ENCODE measurements at regions not wholly inside any gene's neighbourhood (a gene's known extent, or its start where the extent isn't known, plus 50 kb on each side); places are given as distances from the start of the nearest gene placed in this dataset.

DNA sequence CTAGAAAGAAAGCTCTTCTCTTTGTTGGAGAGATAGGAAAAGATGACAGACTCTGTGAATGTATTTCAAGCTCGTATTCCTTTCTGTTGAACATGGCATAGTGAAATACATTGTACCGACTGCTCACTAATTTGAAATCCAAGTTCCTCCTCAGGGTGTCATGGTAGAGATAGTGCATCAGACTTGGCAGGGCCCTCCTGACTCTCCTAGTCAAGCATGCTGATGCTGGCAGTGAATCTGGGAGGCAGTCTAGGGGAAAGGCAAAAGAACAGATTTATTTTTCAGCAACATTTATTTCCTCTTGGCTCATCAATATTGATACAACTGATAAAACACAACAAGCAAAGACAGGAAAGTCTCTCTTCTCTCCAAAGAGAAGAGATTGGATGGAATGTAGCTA is 356.3 kb upstream of the IRAK1BP1 start:
- TF ChIP-seq, protein P1, sequence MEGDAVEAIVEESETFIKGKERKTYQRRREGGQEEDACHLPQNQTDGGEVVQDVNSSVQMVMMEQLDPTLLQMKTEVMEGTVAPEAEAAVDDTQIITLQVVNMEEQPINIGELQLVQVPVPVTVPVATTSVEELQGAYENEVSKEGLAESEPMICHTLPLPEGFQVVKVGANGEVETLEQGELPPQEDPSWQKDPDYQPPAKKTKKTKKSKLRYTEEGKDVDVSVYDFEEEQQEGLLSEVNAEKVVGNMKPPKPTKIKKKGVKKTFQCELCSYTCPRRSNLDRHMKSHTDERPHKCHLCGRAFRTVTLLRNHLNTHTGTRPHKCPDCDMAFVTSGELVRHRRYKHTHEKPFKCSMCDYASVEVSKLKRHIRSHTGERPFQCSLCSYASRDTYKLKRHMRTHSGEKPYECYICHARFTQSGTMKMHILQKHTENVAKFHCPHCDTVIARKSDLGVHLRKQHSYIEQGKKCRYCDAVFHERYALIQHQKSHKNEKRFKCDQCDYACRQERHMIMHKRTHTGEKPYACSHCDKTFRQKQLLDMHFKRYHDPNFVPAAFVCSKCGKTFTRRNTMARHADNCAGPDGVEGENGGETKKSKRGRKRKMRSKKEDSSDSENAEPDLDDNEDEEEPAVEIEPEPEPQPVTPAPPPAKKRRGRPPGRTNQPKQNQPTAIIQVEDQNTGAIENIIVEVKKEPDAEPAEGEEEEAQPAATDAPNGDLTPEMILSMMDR (tag by site-specific recombination; IDR thresholded peaks at IDR 0.05): no peak
- TF ChIP-seq SALL2 (tag by site-specific recombination; IDR thresholded peaks at IDR 0.05; ENCODE audit: borderline replicate concordance) (no peak), ZNF174 (tag by site-specific recombination; IDR thresholded peaks at IDR 0.05) (no peak), ZNF114 (tag by site-specific recombination; IDR thresholded peaks at IDR 0.05) (no peak), PRDM1 (tag by site-specific recombination; IDR thresholded peaks at IDR 0.05) (no peak), KLF16 (tag by site-specific recombination; IDR thresholded peaks at IDR 0.05) (no peak)

Measured in HEK293 (cell line).